RWPE2 (cell line): ENCODE measurements at regions not wholly inside any gene's neighbourhood (a gene's known extent, or its start where the extent isn't known, plus 50 kb on each side); places are given as distances from the start of the nearest gene placed in this dataset.

ENCODE experiments used
- ATAC-seq: fragments of 200-7000 bp; cut with Tn5 transposase; 3 replicates; pipeline ENCODE4 v1.9.1; 2021; ENCODE audit warnings: low read depth
- DNase-seq: peaks from one replicate; pipeline ENCODE4 v3.0.0-alpha.2; 2020; ENCODE audit warnings: low spot score
- H3K27ac ChIP-seq: fragments of 450-650 bp; 2 replicates; pipeline ENCODE4 v1.5.1; 2017; ENCODE audit warnings: mild to moderate bottlenecking; ENCODE audit not compliant: poor library complexity, severe bottlenecking
- H3K27me3 ChIP-seq: fragments of 250-450 bp; sonication (Bioruptor Pico); 2 replicates; pipeline ENCODE4 v1.5.1; 2021; ENCODE audit warnings: mild to moderate bottlenecking, moderate library complexity; ENCODE audit not compliant: insufficient read depth, poor library complexity, severe bottlenecking
- H3K36me3 ChIP-seq: fragments of 250-450 bp; sonication (Bioruptor Pico); 2 replicates; pipeline ENCODE4 v1.5.1; 2020; ENCODE audit warnings: low read depth, mild to moderate bottlenecking, moderate library complexity
- H3K4me1 ChIP-seq: fragments of 250-450 bp; sonication (Bioruptor Pico); 2 replicates; pipeline ENCODE4 v1.5.1; 2021; ENCODE audit warnings: mild to moderate bottlenecking, moderate library complexity; ENCODE audit not compliant: insufficient read depth, poor library complexity, severe bottlenecking
- H3K4me3 ChIP-seq: fragments of 250-450 bp; sonication (Bioruptor Pico); 2 replicates; pipeline ENCODE4 v1.5.1; 2021; ENCODE audit warnings: mild to moderate bottlenecking, moderate library complexity; ENCODE audit not compliant: severe bottlenecking
- H3K9me3 ChIP-seq: fragments of 250-450 bp; sonication (Bioruptor Pico); 2 replicates; pipeline ENCODE4 v1.5.1; 2021; ENCODE audit warnings: mild to moderate bottlenecking, moderate library complexity; ENCODE audit not compliant: severe bottlenecking
- TF ChIP-seq, protein P1 (sequence below): fragments of 450-650 bp; IDR thresholded peaks from one replicate; pipeline ENCODE4 v1.5.1; 2017; ENCODE audit warnings: mild to moderate bottlenecking, moderate library complexity; ENCODE audit not compliant: poor library complexity, severe bottlenecking

DNA sequence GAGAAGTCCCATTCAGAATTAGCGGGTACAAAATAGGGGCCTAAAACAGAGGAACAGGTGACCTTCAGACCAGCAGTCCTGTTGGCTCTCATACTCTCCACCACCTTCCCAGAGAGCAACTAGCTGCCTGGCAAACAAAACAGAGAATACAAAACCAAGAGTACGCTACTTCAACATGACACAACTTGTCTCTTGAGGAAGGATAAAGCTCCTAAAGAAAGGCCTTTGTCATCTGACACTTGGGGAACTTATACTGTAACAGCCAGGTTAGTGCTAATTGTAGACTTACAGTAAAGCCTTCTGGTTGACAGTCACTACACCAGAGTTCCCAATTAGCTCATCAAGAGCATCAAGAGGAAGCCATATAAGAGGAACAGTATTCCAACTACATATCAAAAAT lies 282.1 kb upstream of the NT5C1B start:
- DNase-seq (no peak), ATAC-seq (no peak)
- Histone ChIP-seq H3K27ac (no peak overlapping the region), H3K4me3 (no peak overlapping the region), H3K9me3 (no peaks in the 10 kb centered on the region), H3K27me3 (no peaks in the 10 kb centered on the region), H3K4me1 (peaks cover 7% of the 10 kb centered on the region), H3K36me3 (no peaks in the 10 kb centered on the region)
- TF ChIP-seq, protein P1, sequence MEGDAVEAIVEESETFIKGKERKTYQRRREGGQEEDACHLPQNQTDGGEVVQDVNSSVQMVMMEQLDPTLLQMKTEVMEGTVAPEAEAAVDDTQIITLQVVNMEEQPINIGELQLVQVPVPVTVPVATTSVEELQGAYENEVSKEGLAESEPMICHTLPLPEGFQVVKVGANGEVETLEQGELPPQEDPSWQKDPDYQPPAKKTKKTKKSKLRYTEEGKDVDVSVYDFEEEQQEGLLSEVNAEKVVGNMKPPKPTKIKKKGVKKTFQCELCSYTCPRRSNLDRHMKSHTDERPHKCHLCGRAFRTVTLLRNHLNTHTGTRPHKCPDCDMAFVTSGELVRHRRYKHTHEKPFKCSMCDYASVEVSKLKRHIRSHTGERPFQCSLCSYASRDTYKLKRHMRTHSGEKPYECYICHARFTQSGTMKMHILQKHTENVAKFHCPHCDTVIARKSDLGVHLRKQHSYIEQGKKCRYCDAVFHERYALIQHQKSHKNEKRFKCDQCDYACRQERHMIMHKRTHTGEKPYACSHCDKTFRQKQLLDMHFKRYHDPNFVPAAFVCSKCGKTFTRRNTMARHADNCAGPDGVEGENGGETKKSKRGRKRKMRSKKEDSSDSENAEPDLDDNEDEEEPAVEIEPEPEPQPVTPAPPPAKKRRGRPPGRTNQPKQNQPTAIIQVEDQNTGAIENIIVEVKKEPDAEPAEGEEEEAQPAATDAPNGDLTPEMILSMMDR = no peak

DNA sequence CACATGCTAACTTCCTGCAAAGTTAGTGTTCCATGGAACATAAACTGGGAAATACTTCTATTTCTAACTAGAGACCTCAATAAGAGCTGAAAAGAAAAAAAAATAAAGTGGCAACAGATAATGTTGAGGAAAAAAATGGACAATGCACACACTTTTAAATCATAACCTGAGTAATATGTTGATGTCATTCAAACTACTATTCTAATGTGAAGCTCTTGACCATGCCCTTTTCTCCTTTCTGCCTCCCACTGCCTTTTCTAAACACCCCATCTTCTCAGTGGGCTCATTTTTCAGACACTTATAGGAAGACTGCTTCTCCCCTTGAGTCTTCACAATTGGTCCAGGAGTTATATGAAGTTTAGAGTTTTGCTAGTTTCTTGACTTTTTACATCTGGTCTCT lies 280.9 kb upstream of the NT5C1B start:
- Histone ChIP-seq H3K27ac (no peak overlapping the region), H3K9me3 (no peaks in the 10 kb centered on the region), H3K36me3 (no peaks in the 10 kb centered on the region), H3K4me3 (no peak overlapping the region), H3K27me3 (no peaks in the 10 kb centered on the region), H3K4me1 (peaks cover 7% of the 10 kb centered on the region)
- ATAC-seq (no peak), DNase-seq (no peak)
- TF ChIP-seq, protein P1 = no peak

DNA sequence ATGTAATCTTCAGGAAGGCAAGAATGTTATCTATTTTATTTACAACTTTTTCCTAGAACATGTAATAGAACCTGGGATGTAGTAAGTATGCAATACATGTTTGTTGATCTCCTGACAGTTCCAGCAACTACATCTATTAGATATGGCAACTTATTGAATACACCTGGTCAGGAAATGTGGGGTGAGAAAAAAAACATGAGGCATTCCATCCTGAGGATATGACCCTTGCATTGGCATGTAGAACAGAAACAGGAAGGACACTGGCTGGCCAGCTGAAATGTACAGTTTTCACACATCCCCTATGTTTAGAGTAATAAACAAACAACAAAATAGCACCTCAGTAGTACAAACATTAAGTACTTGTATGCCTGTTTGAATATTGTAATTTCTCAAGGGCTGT lies 272.6 kb upstream of the NT5C1B start:
- no peaks in the 10 kb centered on the region for H3K27me3 ChIP-seq
- H3K9me3 ChIP-seq = no peaks in the 10 kb centered on the region
- DNase-seq (no peak), ATAC-seq (no peak)
- no peak overlapping the region for H3K27ac ChIP-seq
- no peaks in the 10 kb centered on the region for H3K36me3 ChIP-seq
- TF ChIP-seq, protein P1 = no peak
- no peaks in the 10 kb centered on the region for H3K4me1 ChIP-seq
- no peak overlapping the region for H3K4me3 ChIP-seq

DNA sequence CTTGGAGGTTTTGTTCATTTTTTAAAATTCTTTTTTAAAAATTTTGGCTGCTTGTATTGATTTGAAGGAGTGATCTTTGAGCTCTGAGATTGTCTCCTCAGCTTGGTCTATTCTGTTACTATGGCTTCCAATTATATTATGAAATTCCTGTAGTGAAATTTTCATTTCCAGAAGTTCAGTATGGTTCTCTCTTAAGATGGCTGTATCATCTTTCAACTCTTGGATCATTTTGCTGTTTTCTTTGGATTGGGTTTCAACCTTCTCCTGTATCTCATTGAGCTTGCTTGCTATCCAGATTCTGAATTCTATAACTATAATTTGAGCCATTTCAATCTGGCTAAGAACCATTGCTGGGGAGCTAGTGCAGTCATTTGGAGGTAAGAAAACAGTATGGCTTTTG lies 270.8 kb upstream of the NT5C1B start:
- no peak overlapping the region for H3K4me3 ChIP-seq
- TF ChIP-seq, protein P1 = no peak
- H3K27me3 ChIP-seq = no peaks in the 10 kb centered on the region
- no peaks in the 10 kb centered on the region for H3K9me3 ChIP-seq
- DNase-seq (no peak), ATAC-seq (no peak)
- no peaks in the 10 kb centered on the region for H3K36me3 ChIP-seq
- no peak overlapping the region for H3K27ac ChIP-seq
- no peaks in the 10 kb centered on the region for H3K4me1 ChIP-seq

DNA sequence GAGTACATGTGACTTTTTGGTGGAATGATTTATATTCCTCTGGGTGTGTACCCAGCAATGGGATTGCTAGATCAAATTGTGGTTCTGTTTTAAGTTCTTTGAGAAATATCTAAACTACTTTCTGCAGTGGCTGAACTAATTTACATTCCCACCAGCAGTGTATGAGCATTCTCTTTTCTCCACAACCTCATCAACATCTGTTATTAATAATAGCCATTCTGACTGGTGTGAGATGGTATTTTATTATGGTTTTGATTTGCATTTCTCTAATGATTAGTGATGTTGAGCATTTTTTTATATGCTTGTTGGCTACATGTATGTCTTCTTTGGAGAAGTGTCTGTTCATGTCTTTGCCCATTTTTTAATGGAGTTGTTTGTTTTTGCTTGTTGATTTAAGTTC lies 267.4 kb upstream of the NT5C1B start:
- ATAC-seq (no peak), DNase-seq (no peak)
- no peaks in the 10 kb centered on the region for H3K9me3 ChIP-seq
- H3K27me3 ChIP-seq = no peaks in the 10 kb centered on the region
- H3K36me3 ChIP-seq = no peaks in the 10 kb centered on the region
- H3K4me1 ChIP-seq = no peaks in the 10 kb centered on the region
- no peak overlapping the region for H3K4me3 ChIP-seq
- H3K27ac ChIP-seq = no peak overlapping the region
- TF ChIP-seq, protein P1 = no peak
